Uterus (tissue), 2 donors: ENCODE measurements at regions not wholly inside any gene's neighbourhood (a gene's known extent, or its start where the extent isn't known, plus 50 kb on each side); places are given as distances from the start of the nearest gene placed in this dataset.

Experiments
- POLR2A ChIP-seq, 2 donors: fragments of 450-650 bp; IDR thresholded peaks; one replicate each; pipeline ENCODE4 v1.6.1; 2016; ENCODE audit warnings: antibody characterized with exemption in 2 of 2, mild to moderate bottlenecking in 1 of 2, moderate library complexity in 1 of 2
- TF ChIP-seq, protein P1 (sequence below), 4 experiments: fragments of 200-600 bp in 2 of 4; fragments of 450-650 bp in 2 of 4; sonication (generic) in 2 of 4; IDR thresholded peaks; one replicate each; pipeline ENCODE4 v1.5.1; 2016 to 2019; ENCODE audit warnings: antibody characterized with exemption in 4 of 4, mild to moderate bottlenecking in 2 of 4, moderate library complexity in 1 of 4

DNA sequence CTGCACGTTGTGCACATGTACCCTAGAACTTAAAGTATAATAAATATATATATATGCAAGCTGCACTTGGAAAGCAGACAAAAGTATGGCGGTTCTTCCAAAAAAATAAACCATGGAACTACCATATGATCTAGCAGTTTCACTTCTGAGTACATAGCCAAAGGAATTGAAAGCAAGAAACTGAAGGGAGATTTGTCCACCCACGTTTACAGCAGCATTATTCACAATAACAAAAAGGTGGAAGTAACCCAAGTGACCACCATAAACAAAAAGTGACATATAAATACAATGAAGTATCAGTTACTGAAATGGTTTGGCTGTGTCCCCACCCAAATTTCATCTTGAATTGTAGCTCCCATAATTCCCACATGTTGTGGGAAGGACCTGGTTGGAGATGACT, 525.3 kb upstream of the CELF2 start:
- TF ChIP-seq, protein P1, sequence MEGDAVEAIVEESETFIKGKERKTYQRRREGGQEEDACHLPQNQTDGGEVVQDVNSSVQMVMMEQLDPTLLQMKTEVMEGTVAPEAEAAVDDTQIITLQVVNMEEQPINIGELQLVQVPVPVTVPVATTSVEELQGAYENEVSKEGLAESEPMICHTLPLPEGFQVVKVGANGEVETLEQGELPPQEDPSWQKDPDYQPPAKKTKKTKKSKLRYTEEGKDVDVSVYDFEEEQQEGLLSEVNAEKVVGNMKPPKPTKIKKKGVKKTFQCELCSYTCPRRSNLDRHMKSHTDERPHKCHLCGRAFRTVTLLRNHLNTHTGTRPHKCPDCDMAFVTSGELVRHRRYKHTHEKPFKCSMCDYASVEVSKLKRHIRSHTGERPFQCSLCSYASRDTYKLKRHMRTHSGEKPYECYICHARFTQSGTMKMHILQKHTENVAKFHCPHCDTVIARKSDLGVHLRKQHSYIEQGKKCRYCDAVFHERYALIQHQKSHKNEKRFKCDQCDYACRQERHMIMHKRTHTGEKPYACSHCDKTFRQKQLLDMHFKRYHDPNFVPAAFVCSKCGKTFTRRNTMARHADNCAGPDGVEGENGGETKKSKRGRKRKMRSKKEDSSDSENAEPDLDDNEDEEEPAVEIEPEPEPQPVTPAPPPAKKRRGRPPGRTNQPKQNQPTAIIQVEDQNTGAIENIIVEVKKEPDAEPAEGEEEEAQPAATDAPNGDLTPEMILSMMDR (IDR thresholded peaks at IDR 0.05): no peak
- no peak for TF ChIP-seq POLR2A (IDR thresholded peaks at IDR 0.05)
